IPS DF 19.7 (cell line): ENCODE measurements at regions not wholly inside any gene's neighbourhood (a gene's known extent, or its start where the extent isn't known, plus 50 kb on each side); places are given as distances from the start of the nearest gene placed in this dataset.
"Not testable (repeated sequence)": the region's sequence is repeated elsewhere in the genome, so short reads cannot be mapped to it uniquely, and the experiment has no call there.

Source experiments
- DNase-seq: peaks from one replicate; pipeline ENCODE4 v3.0.0-alpha.2; 2013; ENCODE audit warnings: low read depth, low spot score

DNA sequence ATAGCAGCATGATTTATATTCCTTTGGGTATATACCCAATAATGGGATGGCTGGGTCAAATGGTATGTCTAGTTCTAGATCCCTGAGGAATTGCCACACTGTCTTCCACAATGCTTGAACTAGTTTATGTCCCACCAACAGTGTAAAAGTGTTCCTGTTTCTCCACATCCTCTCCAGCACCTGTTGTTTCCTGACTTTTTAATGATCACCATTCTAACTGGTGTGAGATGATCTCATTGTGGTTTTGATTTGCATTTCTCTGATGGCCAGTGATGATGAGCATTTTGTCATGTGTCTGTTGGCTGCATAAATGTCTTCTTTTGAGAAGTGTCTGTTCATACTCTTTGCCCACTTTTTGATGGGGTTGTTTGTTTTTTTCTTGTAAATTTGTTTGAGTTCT is 54.0 kb upstream of the GPR89A start:
- not testable (repeated sequence) for DNase-seq

DNA sequence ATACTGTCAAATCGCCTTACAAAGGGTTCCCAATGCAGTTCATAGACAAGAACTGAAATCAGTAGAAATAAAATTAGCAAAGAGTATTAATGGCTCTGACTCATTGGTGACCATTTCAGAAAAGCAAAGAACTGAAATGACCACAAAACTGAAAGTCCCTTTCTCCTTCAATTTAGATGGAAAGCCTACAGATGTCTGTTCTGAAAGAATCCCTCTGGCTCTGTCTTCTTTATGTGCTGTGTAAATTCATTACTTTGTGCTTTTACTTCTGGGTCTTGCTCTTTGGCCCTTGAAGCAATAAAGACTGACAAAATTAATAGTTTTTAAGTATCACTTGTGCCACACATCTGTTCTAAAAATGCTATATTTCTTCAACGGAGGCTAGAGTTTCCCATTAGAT is 62.7 kb upstream of the GPR89A start:
- no peak for DNase-seq

DNA sequence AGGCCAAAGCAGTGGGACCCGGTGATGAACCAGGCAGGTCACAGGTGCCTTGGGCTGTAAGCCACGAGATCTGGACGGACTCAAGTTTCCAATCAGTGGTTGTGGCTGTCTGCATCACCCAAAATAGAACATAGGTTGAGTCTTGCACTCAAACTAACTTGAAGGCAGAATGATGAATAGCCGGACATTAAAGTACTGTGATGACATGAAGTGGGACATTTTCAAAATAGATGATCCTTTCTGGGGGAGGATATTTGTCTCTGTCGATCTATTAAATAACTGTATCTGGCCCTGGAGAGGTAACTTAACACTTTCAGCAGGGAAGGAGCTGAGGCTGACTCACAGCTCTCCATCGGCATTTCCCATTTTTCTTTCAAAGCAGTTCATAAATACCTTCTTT is 66.1 kb upstream of the GPR89A start:
- not testable (repeated sequence) for DNase-seq

DNA sequence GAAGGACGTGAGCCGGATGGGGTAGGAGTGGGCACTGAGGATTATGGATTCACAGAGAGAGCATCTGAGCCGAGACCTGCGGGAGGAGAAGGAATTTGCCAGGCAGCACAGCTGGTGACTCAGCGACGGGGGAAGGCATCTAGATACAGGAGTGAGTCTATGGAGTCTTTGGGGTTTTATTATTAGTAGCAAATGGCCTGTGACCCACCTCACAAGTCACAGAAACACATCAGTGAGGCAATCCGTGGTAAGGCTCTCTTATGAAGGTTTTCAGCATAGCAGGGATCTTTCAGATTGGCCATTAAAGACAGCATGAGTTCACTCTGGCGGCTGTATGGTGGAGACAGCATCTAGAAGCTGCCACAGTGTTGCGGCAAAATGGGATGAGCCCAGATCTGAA is 66.5 kb upstream of the GPR89A start:
- DNase-seq = not testable (repeated sequence)

DNA sequence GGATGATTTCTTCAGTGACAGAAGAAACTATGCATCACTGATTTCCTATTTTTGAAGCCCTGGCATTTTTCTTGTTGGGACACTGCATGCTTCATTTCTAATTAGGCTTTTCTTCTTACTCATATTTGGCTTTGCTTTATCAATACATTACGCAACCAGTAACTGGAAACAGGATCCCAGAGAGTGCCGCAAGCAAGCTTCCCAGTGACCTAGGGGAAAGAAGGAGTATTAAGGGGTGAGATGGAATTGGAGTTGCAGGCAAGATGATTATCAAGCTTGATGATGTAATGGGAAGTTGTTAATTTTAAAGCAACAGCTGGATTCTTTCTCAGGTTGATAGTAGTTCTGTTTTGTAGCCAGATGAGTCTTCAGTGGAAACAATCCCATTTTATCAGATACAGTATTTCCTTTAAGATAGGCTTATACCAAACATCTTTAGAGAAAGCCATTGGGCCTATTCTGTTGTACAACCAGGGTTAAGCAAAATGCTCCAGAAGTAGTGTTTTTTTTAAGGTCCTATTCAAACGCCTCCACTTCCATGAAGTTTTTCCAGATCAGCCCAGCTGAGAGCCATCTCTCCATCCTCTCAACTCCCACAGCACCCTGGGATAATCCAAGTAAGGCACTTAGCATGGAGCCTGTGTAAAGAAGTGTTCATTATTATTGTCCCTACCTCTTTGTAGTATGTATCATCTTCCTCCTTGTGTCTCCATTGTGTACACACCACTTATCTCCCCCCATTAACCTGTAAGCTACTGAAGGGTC is 69.5 kb upstream of the GPR89A start:
- not testable (repeated sequence) for DNase-seq

DNA sequence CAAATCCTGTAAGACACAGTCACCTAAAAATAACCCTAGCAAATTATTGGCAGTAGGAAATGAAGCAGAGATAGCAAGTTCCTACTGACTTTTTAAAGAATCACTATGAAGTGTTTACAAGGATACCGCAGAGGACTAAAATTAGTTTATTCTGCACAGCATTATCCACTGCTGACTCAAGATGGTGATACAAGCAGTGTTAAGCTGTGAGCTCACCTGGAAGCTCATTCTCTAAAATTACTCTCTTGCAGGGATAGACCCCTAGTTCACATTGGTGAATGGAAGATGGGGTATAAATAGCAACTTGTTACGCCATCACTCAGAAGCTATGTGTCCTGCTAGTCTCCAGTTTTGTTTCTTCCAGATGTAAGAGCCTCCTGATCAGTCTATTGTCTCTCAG is 70.8 kb upstream of the GPR89A start:
- not testable (repeated sequence) for DNase-seq

DNA sequence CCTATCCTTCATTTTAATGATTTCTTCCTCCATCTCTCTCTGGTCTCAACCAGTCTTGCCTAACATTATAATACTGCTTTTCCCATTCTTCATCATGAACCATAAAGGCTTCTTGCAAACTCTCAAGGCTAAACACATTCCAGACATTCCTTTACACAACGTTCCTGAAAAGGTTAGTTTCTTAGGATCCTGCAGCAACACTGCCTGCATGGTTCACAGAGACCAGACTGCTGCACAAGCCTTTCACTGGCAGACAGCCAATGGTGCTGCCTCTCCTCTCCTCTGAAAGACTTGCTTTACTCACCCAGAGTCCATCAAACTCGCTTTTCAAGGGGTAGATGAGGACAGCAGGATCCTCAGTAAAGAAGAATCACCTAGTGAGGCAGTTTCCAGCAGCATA is 72.3 kb upstream of the GPR89A start:
- DNase-seq = peak; percentile 3

DNA sequence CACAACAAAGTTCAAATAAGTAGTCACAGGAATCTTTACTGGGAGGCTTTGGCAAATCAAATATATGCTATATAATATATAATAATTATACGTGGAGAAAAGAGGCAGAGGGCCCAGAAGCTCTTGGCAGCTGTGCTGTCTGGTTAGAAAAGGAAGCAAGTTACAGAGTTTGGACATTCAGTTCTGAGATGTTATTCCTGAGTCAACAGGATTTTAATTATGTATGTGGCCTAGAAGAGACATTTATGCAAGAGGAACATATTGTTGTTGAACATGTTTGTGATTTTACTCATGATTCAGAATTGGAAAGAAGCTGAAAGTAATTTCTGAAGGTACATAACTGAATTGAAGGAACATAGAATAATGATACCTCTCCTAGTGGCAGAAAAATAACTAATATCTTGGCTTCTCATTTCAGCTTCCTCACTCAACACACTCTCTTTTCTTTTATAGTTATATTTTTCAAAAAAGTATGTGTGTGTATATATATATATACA is 79.7 kb upstream of the GPR89A start:
- not testable (repeated sequence) for DNase-seq

DNA sequence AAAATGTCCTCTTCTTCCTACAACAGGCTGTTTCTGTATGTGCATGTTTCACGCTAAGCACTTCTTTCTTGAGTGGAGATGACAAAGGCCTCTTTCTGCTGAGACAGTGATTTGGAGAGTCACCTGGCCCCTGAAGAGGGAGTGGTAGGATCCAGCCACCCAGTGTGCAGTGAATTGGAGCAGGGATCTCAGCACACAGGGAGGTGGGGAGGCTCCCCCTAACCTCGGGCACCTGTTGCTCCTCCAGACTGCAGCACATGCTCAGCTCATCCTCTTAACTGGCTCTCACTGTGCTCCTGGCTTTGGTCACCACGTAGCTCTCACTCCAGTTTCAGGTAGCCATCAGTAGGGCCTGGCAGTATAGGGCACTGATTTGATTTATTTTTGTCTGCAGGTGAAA is 87.6 kb upstream of the GPR89A start:
- DNase-seq = not testable (repeated sequence)

DNA sequence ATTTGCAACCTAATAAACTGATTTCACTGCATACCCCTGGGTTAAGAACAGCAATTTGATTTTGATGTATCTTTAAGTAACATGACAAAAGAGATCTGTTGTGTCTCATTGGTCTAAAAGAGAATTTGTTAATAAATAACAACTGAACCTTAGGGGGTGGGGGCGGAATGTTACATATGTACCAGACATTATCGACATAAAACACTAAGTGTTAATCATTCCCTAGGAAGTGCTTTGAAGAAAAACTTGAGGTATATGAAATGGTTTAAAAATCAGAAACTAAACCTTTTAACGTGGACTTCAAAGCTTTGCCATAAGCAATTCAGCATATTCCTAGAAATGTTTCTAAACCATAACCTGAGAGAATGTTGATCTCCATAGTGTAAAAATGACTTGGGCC is 88.5 kb upstream of the GPR89A start:
- DNase-seq = not testable (repeated sequence)

DNA sequence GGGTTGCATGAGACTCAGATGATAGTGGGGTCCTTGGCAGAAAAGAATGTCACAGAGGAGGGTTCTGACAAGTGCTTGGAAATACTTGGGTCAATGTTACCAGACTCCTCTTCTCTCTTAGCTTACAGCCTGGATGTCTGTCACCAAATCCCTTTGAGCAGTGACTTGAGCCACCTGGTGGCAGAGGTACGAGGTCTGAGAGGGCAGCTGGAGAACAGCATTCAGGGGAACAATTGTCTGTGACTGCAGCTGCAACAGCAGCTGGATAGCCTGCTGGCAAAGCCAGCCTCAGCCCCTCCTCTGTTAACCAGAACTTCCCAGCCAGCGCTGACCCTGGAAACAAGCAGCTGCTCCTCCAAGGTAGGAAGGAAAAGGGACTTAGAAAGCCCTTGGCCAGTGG is 87.6 kb upstream of the NBPF20 start:
- DNase-seq = not testable (repeated sequence)

DNA sequence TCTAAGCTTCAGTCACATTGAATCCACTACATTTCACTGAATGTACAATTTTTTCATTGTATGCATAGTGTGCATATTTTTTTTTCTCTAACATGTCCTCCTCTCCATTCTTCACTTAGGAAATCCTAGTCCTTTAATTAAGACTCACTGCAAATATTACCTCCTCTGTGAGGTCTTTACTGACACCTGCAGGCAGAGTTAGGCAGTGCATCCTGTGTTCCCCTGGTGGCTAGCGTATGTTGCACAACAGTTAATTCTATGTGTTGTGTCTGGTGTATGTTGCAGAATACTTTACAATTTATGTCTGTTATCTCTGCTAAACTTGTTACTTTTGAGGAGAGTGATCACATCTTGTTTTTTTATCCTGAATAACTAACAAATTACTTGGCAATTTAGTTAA is 82.7 kb upstream of the NBPF20 start:
- not testable (repeated sequence) for DNase-seq

DNA sequence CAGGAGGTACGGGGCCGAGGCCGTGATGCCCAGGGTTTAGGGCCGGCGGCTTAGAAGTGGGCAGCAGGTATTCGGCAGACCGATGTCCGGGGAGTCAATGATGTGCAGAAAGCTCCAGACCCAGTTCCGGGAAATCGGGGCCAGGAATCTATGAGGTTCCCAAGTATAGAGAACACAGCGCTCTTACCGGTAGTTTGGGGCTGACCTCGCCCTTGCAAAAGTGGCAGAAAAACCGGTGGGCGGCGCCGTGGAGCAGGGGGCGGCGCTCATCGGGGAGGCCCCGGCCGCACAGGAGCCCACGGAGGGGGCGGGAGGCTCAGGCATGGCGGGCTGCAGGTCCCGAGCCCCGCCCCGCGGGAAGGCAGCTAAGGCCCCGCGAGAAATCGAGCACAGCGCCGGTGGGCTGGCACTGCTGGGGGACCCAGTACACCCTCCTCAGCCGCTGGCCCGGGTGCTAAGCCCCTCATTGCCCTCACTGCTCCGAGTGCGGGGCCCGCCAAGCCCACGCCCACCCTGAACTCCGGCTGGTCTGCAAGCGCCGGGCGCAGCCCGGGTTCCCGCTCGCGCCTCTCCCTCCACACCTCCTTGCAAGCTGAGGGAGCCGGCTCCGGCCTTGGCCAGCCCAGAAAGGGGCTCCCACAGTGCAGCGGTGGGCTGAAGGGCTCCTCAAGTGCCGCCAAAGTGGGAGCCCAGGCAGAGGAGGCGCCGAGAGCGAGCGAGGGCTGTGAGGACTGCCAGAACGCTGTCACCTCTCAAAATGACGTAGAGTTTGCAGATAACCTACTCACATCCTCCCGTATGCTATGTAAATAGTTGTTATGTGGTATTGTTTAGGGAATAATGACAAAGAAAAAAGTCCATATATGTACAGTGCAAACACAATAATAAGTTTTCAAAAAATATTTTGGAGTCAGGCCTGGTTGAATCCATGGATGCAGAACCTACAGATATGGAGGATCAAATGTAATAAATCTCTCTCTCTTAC is 80.6 kb upstream of the NBPF20 start:
- DNase-seq = not testable (repeated sequence)

DNA sequence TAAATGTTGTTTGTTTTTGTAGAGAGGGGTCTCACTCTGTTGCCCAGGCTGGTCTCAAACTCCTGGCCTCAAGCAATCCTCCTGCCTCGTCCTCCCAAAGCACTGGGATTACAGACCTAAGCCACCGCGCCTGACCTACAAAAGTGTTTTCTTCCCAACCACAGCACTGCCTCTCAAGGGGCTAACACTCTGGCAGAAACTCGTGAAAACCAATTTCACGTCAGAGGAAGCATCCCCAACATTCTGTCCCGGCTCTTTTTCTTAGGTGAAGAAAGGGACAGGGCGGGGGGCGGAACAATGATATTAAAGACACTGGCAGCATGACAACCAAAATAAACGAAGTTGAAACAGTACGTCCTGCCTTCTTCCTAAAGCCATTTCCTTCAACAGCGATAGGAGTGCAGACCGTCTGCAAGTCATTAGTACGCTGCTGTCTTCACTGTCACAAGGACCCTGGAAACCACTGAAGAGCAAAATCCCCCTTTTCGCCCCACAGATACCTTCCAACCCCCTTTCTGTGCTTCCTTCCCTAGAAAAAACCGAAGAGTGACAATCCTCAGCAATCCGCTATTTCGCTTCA is 79.5 kb upstream of the NBPF20 start:
- DNase-seq = not testable (repeated sequence)

DNA sequence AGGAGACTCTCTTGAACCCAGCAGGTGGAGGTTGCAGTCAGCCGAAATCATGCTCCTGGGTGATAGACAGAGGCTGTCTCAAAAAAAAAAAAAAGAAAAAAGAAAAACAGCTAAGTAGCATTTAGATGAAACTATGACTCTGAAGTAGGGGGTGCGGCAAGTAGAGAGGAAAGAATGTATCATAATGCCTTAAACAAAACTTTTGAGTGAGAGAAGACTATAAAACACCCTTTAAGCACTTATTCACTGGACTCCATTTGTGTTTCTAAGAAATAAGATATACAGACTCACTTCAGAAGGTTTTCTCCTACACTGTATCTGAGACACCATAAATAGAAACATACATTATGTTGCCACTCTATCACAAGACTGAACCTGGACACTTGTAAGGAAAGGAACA is 78.9 kb upstream of the NBPF20 start:
- not testable (repeated sequence) for DNase-seq

DNA sequence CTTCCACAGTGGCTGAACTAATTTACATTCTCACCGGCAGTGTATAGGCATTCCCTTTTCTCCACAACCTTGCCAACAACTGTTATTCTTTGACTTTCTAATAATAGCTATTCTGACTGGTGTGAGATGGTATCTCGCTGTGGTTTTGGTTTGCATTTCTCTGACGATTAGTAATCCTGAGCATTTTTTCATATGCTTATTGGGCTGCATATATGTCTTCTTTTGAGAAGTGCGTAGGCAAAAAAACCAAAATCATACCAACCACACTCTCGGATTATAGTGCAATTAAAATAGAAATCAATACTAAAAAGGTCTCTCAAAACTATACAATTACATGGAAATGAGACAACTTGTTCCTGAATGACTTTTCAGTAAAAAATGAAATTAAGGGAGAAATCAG is 74.8 kb upstream of the NBPF20 start:
- DNase-seq = not testable (repeated sequence)

DNA sequence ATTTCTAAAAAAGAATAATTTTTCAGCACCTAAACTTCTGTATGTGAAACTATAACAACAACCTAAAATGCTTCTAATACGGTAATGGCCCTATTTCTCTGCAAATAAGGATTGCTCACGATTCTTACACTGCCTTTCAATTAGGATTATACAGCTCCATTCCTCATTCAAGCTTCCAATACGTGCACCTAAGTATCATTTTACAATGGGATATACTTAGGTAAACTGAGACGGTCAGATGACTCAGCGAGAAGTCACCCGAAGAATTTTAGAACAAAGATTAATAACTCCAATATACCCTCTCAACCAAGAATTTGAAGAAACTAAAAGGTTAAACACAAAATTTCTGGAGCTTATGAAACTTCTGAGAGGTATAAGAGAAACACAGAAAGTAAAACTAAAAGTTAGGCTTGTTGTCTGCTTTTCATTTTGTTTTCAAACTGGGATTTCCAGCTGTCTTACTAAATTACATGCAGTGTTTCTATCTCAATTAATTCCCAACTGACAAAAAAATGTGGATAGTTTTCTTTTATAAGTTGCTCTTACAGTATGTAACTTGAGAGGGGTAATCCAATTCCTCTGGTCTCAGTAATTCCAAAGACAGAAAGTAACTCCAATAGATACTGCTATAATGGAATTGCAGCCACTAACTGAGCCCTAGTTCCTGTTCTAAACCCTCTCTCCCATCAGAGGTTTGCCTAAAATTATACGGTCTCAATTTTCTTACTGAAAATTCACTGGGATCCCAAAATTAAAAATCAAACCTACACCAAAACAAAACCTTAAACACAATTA is 69.9 kb upstream of the NBPF20 start:
- not testable (repeated sequence) for DNase-seq

DNA sequence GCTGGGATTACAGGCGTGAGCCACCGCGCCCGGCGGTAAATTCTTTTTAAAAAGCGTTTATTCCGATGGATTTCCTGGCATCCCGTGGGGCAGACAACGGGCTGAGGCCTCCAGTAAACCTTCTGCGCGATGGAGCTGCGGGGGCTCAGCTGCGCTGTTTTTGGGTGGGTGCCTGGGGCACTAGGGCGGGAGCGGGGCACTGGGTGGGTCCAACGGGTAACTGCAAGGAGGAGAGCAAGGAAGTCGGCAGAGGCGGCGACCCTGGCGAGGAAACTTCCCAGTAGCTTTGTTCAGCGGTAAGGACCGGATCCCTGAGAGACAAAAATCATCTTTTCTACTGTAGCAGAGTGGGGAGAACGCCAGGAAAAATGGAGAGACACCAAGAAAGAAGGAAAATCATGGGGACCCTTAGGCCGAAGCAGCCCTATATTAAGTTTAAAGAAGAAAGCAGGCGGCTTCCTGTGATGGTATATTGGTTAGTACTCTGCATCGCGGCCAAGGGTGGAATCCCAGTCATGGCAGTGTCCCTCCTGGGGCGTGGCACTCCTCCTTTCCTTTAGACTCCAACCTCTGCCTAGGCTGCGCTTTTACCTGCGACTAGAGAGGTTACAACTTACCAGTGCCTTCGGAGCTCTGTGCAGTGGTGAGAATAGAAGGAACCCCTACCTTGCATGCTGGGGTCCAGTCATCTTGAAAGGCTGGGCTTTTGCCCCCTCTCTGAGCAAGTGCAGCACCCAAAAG is 63.0 kb upstream of the NBPF20 start:
- not testable (repeated sequence) for DNase-seq

DNA sequence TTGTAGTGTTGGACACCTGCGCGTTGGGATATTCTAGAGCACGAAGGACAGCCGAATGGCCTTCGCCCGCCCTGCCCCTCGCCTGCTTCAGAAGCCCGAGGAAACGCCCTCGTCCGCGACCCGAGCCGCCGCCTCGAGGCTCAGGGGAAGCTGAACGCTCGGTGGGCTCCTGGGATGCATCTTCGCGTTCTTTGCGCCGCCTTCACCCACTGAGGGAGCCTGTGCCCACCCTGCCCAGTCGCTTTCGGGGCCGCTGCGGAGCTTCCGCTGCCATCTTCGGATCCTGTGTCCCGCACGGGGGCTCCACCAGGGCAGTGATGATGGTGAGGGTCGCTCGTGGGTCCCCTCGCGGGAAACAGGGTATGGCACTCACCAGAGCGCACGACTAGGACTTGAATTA is 61.8 kb upstream of the NBPF20 start:
- not testable (repeated sequence) for DNase-seq

DNA sequence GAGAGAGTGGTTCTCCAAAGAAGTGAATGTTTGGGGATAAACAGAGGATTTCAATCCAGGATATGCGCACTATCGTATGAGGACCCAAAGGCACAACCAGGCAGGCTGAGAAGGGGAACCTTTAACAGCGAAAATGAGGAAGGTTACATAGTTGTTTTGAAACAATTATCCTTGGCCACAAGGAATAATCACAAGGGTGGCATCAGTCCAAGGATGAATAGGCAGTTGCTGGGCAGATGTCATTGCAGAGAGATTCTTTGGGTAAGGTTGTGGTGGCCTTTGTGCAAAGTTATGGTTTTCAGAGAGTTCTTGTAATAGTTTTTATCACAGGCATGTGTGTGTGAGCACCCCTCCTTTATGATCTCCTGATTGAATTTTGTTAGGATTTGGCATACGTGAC is 58.9 kb upstream of the NBPF20 start:
- not testable (repeated sequence) for DNase-seq
